HG02840 (cell line): ENCODE measurements at regions not wholly inside any gene's neighbourhood (a gene's known extent, or its start where the extent isn't known, plus 50 kb on each side); places are given as distances from the start of the nearest gene placed in this dataset.

ENCODE experiments used
- ATAC-seq: cut with Tn5 transposase; IDR thresholded peaks from one replicate; pipeline ENCODE4 v1.9.1; 2021; ENCODE audit warnings: mild to moderate bottlenecking, moderate library complexity, moderate number of reproducible peaks; ENCODE audit not compliant: unreplicated experiment, low FRiP score

- no peak for ATAC-seq
Measured at GRCh38 chr9:120221844-120222243, 358.1 kb downstream of the CDK5RAP2 start.

GRCh38 chr9:120214332-120214731, 365.6 kb downstream of the CDK5RAP2 start:
- ATAC-seq = no peak

GRCh38 chr9:120212853-120213200, 367.1 kb downstream of the CDK5RAP2 start:
- ATAC-seq = no peak

GRCh38 chr9:120212153-120212852, 367.7 kb downstream of the CDK5RAP2 start:
- no peak for ATAC-seq

- ATAC-seq = no peak
Measured at GRCh38 chr9:120210274-120210673, 369.7 kb downstream of the CDK5RAP2 start.

GRCh38 chr9:120202856-120203654, 376.9 kb downstream of the CDK5RAP2 start:
- ATAC-seq = no peak

GRCh38 chr9:120198027-120198426, 381.9 kb downstream of the CDK5RAP2 start:
- ATAC-seq = no peak

- no peak for ATAC-seq
Measured at GRCh38 chr9:120197605-120198004, 382.4 kb downstream of the CDK5RAP2 start.

- ATAC-seq = no peak
Measured at GRCh38 chr9:120191141-120191540, 388.8 kb downstream of the CDK5RAP2 start.

GRCh38 chr9:120187758-120188157, 392.2 kb downstream of the CDK5RAP2 start:
- ATAC-seq = no peak

- ATAC-seq = no peak
Measured at GRCh38 chr9:120186276-120186675, 393.7 kb downstream of the CDK5RAP2 start.

GRCh38 chr9:120184266-120184665, 395.7 kb downstream of the CDK5RAP2 start:
- ATAC-seq = no peak

GRCh38 chr9:120183615-120184014, 396.4 kb downstream of the CDK5RAP2 start:
- no peak for ATAC-seq

GRCh38 chr9:120182011-120182410, 398.0 kb downstream of the CDK5RAP2 start:
- ATAC-seq = no peak

- no peak for ATAC-seq
Measured at GRCh38 chr9:120177121-120177520, 402.8 kb downstream of the CDK5RAP2 start.

GRCh38 chr9:120175031-120175430, 404.9 kb downstream of the CDK5RAP2 start:
- ATAC-seq = no peak

- no peak for ATAC-seq
Measured at GRCh38 chr9:120161776-120162175, 418.2 kb downstream of the CDK5RAP2 start.

GRCh38 chr9:120158221-120158620, 421.7 kb downstream of the CDK5RAP2 start:
- ATAC-seq = no peak

GRCh38 chr9:120156376-120156775, 423.6 kb downstream of the CDK5RAP2 start:
- ATAC-seq = no peak

GRCh38 chr9:120153258-120153657, 426.7 kb downstream of the CDK5RAP2 start:
- ATAC-seq = no peak

- no peak for ATAC-seq
Measured at GRCh38 chr9:120152295-120152694, 427.7 kb downstream of the CDK5RAP2 start.

GRCh38 chr9:120151806-120152205, 428.2 kb downstream of the CDK5RAP2 start:
- no peak for ATAC-seq
